ENCODE measurements at regions not wholly inside any gene's neighbourhood (a gene's known extent, or its start where the extent isn't known, plus 50 kb on each side); places are given as distances from the start of the nearest gene placed in this dataset.

DNA sequence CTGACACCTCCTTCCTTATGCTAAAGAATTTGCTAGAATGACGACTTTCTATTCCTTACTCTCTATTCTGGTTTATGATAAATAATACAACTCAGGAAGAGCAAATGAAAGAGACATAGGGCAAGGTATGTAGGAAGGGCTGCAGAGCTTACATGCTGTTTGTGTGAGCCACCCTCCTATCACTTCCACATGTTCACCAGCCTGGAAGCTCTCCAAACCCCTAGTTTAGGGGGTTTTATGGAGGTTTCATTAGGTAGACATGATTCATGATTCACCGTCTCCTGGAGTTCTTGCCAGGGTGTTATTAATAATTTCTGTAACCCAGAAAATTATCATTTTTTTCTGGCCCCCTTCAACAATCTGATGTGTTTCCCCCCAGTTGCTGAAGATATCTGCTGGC, 172.1 kb upstream of the COL8A1 start (continued):
- TF ChIP-seq ESRRG (CRISPR knock-in tag; IDR thresholded peaks at IDR 0.05) = no peak

DNA sequence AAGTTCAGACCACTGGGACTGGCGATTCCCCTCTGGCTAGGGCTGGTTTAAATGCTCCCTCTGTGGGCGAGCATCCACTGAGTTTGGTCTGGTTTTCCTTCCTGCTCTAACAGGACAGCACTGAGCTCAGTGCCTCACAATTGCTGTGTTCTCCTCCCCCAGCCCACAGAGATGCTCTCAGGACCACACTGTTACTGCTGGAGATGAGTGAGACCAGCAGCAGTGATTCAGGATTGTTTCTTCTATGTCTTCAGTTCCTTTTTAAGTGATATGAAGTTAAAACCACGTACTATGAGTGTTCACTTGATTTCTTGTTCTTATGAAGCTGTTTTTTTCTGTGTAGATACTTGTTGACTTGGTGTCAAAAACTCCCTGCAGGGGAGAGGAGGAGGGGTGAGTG, 180.4 kb upstream of the COL8A1 start:
- no peak for ATAC-seq
- TF ChIP-seq ARNTL (CRISPR knock-in tag; IDR thresholded peaks at IDR 0.05; ENCODE audit: borderline replicate concordance, low read depth) = no peak
- TF ChIP-seq, protein P1, sequence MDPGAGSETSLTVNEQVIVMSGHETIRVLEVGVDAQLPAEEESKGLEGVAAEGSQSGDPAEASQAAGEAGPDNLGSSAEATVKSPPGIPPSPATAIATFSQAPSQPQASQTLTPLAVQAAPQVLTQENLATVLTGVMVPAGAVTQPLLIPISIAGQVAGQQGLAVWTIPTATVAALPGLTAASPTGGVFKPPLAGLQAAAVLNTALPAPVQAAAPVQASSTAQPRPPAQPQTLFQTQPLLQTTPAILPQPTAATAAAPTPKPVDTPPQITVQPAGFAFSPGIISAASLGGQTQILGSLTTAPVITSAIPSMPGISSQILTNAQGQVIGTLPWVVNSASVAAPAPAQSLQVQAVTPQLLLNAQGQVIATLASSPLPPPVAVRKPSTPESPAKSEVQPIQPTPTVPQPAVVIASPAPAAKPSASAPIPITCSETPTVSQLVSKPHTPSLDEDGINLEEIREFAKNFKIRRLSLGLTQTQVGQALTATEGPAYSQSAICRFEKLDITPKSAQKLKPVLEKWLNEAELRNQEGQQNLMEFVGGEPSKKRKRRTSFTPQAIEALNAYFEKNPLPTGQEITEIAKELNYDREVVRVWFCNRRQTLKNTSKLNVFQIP (CRISPR knock-in tag; IDR thresholded peaks at IDR 0.05; ENCODE audit: borderline replicate concordance, low read depth) = no peak
- no peak for TF ChIP-seq ZFP3 (CRISPR knock-in tag; IDR thresholded peaks at IDR 0.05)
- TF ChIP-seq SNAI2 (CRISPR knock-in tag; IDR thresholded peaks at IDR 0.05) = no peak
- TF ChIP-seq CSDC2 (CRISPR knock-in tag; IDR thresholded peaks at IDR 0.05) = no peak
- no peak for TF ChIP-seq RARB (CRISPR knock-in tag; IDR thresholded peaks at IDR 0.05)
- no peak for TF ChIP-seq ZC3H10 (CRISPR knock-in tag; IDR thresholded peaks at IDR 0.05)
- TF ChIP-seq ZFP30 (CRISPR knock-in tag; IDR thresholded peaks at IDR 0.05) = no peak
- TF ChIP-seq, protein P2, sequence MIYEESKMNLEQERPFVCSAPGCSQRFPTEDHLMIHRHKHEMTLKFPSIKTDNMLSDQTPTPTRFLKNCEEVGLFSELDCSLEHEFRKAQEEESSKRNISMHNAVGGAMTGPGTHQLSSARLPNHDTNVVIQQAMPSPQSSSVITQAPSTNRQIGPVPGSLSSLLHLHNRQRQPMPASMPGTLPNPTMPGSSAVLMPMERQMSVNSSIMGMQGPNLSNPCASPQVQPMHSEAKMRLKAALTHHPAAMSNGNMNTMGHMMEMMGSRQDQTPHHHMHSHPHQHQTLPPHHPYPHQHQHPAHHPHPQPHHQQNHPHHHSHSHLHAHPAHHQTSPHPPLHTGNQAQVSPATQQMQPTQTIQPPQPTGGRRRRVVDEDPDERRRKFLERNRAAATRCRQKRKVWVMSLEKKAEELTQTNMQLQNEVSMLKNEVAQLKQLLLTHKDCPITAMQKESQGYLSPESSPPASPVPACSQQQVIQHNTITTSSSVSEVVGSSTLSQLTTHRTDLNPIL (CRISPR knock-in tag; IDR thresholded peaks at IDR 0.05; ENCODE audit: low read depth) = no peak
- no peak for TF ChIP-seq TOX (CRISPR knock-in tag; IDR thresholded peaks at IDR 0.05; ENCODE audit: borderline replicate concordance)

DNA sequence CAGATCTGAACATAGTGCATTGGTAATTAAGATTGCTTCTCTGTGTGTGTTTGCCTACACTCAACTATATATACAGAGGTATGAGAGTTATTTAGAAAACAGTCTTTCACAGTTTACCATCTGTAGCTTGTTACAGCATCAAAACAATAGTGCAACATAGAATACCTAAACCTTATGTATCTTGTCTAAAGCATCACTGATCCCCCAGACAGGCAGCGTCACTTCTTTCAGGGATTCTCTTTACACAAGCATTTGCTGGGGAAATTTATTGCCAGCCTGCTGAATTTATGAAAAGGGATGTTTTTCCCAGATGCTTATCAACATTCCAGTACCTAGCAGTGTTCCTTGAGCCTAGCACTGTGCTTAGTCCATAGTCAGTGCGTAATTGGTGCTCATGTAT, 195.8 kb upstream of the COL8A1 start:
- no peak for TF ChIP-seq GLIS3 (CRISPR knock-in tag; IDR thresholded peaks at IDR 0.05)
- no peak for TF ChIP-seq ZNF70 (CRISPR knock-in tag; IDR thresholded peaks at IDR 0.05)
- TF ChIP-seq CSDC2 (CRISPR knock-in tag; IDR thresholded peaks at IDR 0.05) = no peak
- no peak for TF ChIP-seq ZFP3 (CRISPR knock-in tag; IDR thresholded peaks at IDR 0.05)
- TF ChIP-seq ZNF8 (CRISPR knock-in tag; IDR thresholded peaks at IDR 0.05) = no peak
- TF ChIP-seq TOX (CRISPR knock-in tag; IDR thresholded peaks at IDR 0.05; ENCODE audit: borderline replicate concordance) = no peak
- TF ChIP-seq BACH2 (CRISPR knock-in tag; IDR thresholded peaks at IDR 0.05; ENCODE audit: borderline replicate concordance) = no peak
- no peak for TF ChIP-seq TCF4 (CRISPR knock-in tag; IDR thresholded peaks at IDR 0.05; ENCODE audit: borderline replicate concordance)
- TF ChIP-seq ZFP30 (CRISPR knock-in tag; IDR thresholded peaks at IDR 0.05) = no peak
- no peak for TF ChIP-seq ARNTL (CRISPR knock-in tag; IDR thresholded peaks at IDR 0.05; ENCODE audit: borderline replicate concordance, low read depth)
- no peak for TF ChIP-seq ISL1 (CRISPR knock-in tag; IDR thresholded peaks at IDR 0.05)
- TF ChIP-seq PPARA (CRISPR knock-in tag; IDR thresholded peaks at IDR 0.05; ENCODE audit: borderline replicate concordance) = no peak
- no peak for TF ChIP-seq RARB (CRISPR knock-in tag; IDR thresholded peaks at IDR 0.05)
- TF ChIP-seq SNAI2 (CRISPR knock-in tag; IDR thresholded peaks at IDR 0.05) = no peak
- TF ChIP-seq, protein P2 (CRISPR knock-in tag; IDR thresholded peaks at IDR 0.05; ENCODE audit: low read depth) = no peak
- no peak for TF ChIP-seq ESRRG (CRISPR knock-in tag; IDR thresholded peaks at IDR 0.05)
- no peak for ATAC-seq

DNA sequence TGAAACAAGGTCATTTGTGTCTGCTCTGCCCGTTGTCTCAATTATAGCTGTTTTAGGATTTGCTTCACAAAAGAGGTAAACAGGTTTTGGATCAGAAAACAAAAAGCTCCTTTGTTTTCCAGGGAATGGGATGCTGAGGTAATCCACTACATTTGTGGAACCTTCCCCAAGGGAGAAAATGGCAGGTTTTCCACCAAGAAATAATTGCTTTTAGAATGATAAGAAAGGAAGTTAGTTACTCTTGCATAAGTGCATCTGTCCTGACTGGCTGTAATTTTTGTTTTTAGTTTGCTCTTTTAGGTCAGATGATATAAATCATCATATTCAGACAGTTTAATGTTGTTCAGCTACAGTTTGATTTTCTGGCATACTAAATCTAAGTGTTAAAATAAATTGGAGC, 198.5 kb upstream of the COL8A1 start:
- ATAC-seq = no peak
- TF ChIP-seq ISL1 (CRISPR knock-in tag; IDR thresholded peaks at IDR 0.05) = no peak
- no peak for TF ChIP-seq TOX (CRISPR knock-in tag; IDR thresholded peaks at IDR 0.05; ENCODE audit: borderline replicate concordance)
- no peak for TF ChIP-seq GLIS3 (CRISPR knock-in tag; IDR thresholded peaks at IDR 0.05)
- TF ChIP-seq ZNF565 (CRISPR knock-in tag; conservative IDR thresholded peaks at IDR 0.05; ENCODE audit: low read depth) = no peak
- no peak for TF ChIP-seq PPARA (CRISPR knock-in tag; IDR thresholded peaks at IDR 0.05; ENCODE audit: borderline replicate concordance)
- TF ChIP-seq RARB (CRISPR knock-in tag; IDR thresholded peaks at IDR 0.05) = no peak
- TF ChIP-seq SNAI2 (CRISPR knock-in tag; IDR thresholded peaks at IDR 0.05) = no peak
- TF ChIP-seq, protein P3, sequence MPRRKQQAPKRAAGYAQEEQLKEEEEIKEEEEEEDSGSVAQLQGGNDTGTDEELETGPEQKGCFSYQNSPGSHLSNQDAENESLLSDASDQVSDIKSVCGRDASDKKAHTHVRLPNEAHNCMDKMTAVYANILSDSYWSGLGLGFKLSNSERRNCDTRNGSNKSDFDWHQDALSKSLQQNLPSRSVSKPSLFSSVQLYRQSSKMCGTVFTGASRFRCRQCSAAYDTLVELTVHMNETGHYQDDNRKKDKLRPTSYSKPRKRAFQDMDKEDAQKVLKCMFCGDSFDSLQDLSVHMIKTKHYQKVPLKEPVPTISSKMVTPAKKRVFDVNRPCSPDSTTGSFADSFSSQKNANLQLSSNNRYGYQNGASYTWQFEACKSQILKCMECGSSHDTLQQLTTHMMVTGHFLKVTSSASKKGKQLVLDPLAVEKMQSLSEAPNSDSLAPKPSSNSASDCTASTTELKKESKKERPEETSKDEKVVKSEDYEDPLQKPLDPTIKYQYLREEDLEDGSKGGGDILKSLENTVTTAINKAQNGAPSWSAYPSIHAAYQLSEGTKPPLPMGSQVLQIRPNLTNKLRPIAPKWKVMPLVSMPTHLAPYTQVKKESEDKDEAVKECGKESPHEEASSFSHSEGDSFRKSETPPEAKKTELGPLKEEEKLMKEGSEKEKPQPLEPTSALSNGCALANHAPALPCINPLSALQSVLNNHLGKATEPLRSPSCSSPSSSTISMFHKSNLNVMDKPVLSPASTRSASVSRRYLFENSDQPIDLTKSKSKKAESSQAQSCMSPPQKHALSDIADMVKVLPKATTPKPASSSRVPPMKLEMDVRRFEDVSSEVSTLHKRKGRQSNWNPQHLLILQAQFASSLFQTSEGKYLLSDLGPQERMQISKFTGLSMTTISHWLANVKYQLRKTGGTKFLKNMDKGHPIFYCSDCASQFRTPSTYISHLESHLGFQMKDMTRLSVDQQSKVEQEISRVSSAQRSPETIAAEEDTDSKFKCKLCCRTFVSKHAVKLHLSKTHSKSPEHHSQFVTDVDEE (CRISPR knock-in tag; IDR thresholded peaks at IDR 0.05) = no peak
- TF ChIP-seq ZNF70 (CRISPR knock-in tag; IDR thresholded peaks at IDR 0.05) = no peak
- no peak for TF ChIP-seq ZFP3 (CRISPR knock-in tag; IDR thresholded peaks at IDR 0.05)

Data from SK-N-SH treated with all-trans-retinoic acid at 6 μM for 48 hours (cell line).